ACC112 (cell line): ENCODE measurements at regions not wholly inside any gene's neighbourhood (a gene's known extent, or its start where the extent isn't known, plus 50 kb on each side); places are given as distances from the start of the nearest gene placed in this dataset.
"Not testable (repeated sequence)": the region's sequence is repeated elsewhere in the genome, so short reads cannot be mapped to it uniquely, and the experiment has no call there.

Experiments
- H2AFZ ChIP-seq: fragments of 200-600 bp; sonication (generic); one replicate; pipeline ENCODE4 v1.6.0; 2017; ENCODE audit warnings: antibody characterized with exemption, low read length; ENCODE audit not compliant: unreplicated experiment
- H3K27ac ChIP-seq: fragments of 200-600 bp; sonication (generic); 2 replicates; pipeline ENCODE4 v1.5.1; 2014; ENCODE audit warnings: low read depth, mild to moderate bottlenecking, antibody characterized with exemption, low read length, moderate library complexity
- H3K27me3 ChIP-seq: fragments of 200-600 bp; sonication (generic); 2 replicates; pipeline ENCODE4 v1.6.1; 2014; ENCODE audit warnings: mild to moderate bottlenecking, antibody characterized with exemption, low read length, moderate library complexity, mixed read lengths; ENCODE audit not compliant: insufficient read depth
- H3K36me3 ChIP-seq: fragments of 200-600 bp; sonication (generic); 2 replicates; pipeline ENCODE4 v1.6.1; 2016; ENCODE audit warnings: mild to moderate bottlenecking, antibody characterized with exemption, low read length, moderate library complexity, mixed read lengths; ENCODE audit not compliant: insufficient read depth
- H3K4me1 ChIP-seq: fragments of 200-600 bp; sonication (generic); one replicate; pipeline ENCODE4 v1.6.1; 2016; ENCODE audit warnings: low read length, mixed read lengths; ENCODE audit not compliant: insufficient read depth, unreplicated experiment, control insufficient read depth
- H3K4me3 ChIP-seq: fragments of 200-600 bp; sonication (generic); 2 replicates; pipeline ENCODE4 v1.5.1; 2014; ENCODE audit warnings: mild to moderate bottlenecking, low read depth, low read length
- H3K79me2 ChIP-seq: fragments of 200-600 bp; sonication (generic); one replicate; pipeline ENCODE4 v1.6.0; 2016; ENCODE audit warnings: low read length; ENCODE audit not compliant: control insufficient read depth, unreplicated experiment, insufficient read depth

DNA sequence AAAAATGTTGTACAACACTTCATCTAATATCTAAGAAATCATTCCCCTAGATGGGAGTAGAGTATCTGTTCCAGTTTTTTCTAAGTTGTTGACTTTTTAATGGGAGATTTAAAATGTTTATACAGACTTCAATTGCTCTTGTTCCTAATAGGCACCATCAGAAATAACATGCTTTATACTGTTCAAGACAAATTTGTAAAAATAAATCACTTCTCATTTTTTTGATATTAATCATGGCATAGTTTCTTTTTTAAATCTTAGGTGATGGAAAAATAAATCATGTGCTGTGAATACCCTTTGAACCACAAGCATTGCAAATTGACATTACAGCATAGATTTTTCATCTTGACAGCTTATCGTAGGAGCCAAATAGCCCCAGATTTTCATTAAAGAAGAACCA lies 473.5 kb upstream of the MGAT4C start:
- Histone ChIP-seq H3K4me1 (peaks cover 11% of the 10 kb centered on the region), H2AFZ (no peak overlapping the region), H3K27me3 (no peaks in the 10 kb centered on the region), H3K4me3 (no peak overlapping the region), H3K79me2 (no peaks in the 10 kb centered on the region), H3K27ac (no peak overlapping the region), H3K36me3 (no peaks in the 10 kb centered on the region)

GRCh38 chr12:86727160-86727559 lies 471.0 kb upstream of the MGAT4C start:
- Histone ChIP-seq H2AFZ (no peak overlapping the region), H3K79me2 (no peaks in the 10 kb centered on the region), H3K4me3 (no peak overlapping the region), H3K27me3 (no peaks in the 10 kb centered on the region), H3K27ac (no peak overlapping the region), H3K36me3 (no peaks in the 10 kb centered on the region), H3K4me1 (peaks cover 11% of the 10 kb centered on the region)

- no peaks in the 10 kb centered on the region for H3K27me3 ChIP-seq
- H3K4me1 ChIP-seq, result peaks cover 7% of the 10 kb centered on the region
- no peak overlapping the region for H3K4me3 ChIP-seq
- H3K36me3 ChIP-seq, result no peaks in the 10 kb centered on the region
- H2AFZ ChIP-seq, result no peak overlapping the region
- H3K27ac ChIP-seq, result no peak overlapping the region
- no peaks in the 10 kb centered on the region for H3K79me2 ChIP-seq
Measured at GRCh38 chr12:86724716-86725115, 468.5 kb upstream of the MGAT4C start.

- Histone ChIP-seq H3K36me3 (no peaks in the 10 kb centered on the region), H3K27ac (no peak overlapping the region), H3K4me1 (peaks cover 5% of the 10 kb centered on the region), H3K27me3 (no peaks in the 10 kb centered on the region), H2AFZ (peak overlapping the region; percentile 62), H3K79me2 (no peaks in the 10 kb centered on the region), H3K4me3 (no peak overlapping the region)
Measured at GRCh38 chr12:86723326-86723725, 467.1 kb upstream of the MGAT4C start.

- Histone ChIP-seq H2AFZ (no peak overlapping the region), H3K36me3 (no peaks in the 10 kb centered on the region), H3K4me3 (no peak overlapping the region), H3K27ac (no peak overlapping the region), H3K27me3 (no peaks in the 10 kb centered on the region), H3K4me1 (peaks cover 3% of the 10 kb centered on the region), H3K79me2 (no peaks in the 10 kb centered on the region)
Measured at GRCh38 chr12:86721713-86722397, 465.7 kb upstream of the MGAT4C start.

DNA sequence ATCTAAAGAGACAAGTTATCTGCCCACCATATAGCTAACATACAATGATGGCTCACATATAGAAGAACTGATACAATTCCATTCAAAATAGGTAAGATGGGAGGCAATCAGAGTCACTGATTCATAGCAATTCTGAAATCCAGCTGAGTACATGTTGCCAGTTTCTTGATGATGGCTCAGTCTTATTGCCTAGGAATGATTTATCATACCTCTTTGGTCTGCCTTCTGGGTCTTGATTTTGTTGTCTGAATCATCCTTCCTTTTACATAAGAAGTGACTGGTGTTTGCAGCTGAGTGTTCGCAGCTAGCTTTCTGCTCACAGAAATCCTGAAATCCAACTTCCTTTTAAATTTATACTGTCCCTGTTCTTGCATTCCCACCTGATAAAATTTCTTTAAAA lies 463.2 kb upstream of the MGAT4C start:
- no peaks in the 10 kb centered on the region for H3K79me2 ChIP-seq
- H2AFZ ChIP-seq, result no peak overlapping the region
- no peaks in the 10 kb centered on the region for H3K27me3 ChIP-seq
- no peaks in the 10 kb centered on the region for H3K4me1 ChIP-seq
- no peaks in the 10 kb centered on the region for H3K36me3 ChIP-seq
- H3K4me3 ChIP-seq, result no peak overlapping the region
- no peak overlapping the region for H3K27ac ChIP-seq

DNA sequence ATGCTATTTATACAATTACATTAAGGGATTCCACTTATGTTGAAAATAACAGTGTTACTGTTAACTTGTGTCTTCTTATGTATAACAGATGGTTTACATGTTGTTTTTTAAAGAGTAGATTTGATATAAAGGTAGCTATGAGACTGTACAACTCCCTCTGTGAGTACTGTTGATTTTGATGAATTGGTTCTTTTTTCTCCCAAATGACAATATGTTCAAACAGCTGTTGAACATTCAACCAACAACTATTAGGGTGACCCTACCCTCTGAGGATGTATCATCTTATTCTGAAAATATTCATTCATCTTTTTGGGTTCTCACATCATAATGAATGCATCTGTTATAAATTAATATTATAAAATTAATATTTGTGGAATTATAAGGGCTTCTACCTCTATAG lies 456.9 kb upstream of the MGAT4C start:
- no peaks in the 10 kb centered on the region for H3K79me2 ChIP-seq
- peaks cover 17% of the 10 kb centered on the region for H3K4me1 ChIP-seq
- peak overlapping the region; percentile 87 for H3K27ac ChIP-seq
- H3K27me3 ChIP-seq, result no peaks in the 10 kb centered on the region
- peak overlapping the region; percentile 73 for H2AFZ ChIP-seq
- 0 out of 2 replicates have a peak, but pooled peaks cover 5% of the 10 kb centered on the region for H3K36me3 ChIP-seq
- peak overlapping the region; percentile 29; the same call in 1 of the 2 replicates for H3K4me3 ChIP-seq

GRCh38 chr12:86712425-86712843 lies 456.2 kb upstream of the MGAT4C start:
- H3K4me1 ChIP-seq, result peaks cover 17% of the 10 kb centered on the region
- peak overlapping the region; percentile 73 for H2AFZ ChIP-seq

GRCh38 chr12:86711731-86712130 lies 455.5 kb upstream of the MGAT4C start:
- Histone ChIP-seq H3K27me3 (no peaks in the 10 kb centered on the region), H3K4me3 (no peak overlapping the region), H2AFZ (peak overlapping the region; percentile 65), H3K27ac (peak overlapping the region; percentile 87), H3K79me2 (no peaks in the 10 kb centered on the region), H3K4me1 (peaks cover 17% of the 10 kb centered on the region), H3K36me3 (0 out of 2 replicates have a peak, but pooled peaks cover 5% of the 10 kb centered on the region)

More at GRCh38 chr12:86712425-86712843, 456.2 kb upstream of the MGAT4C start:
- 0 out of 2 replicates have a peak, but pooled peaks cover 5% of the 10 kb centered on the region for H3K36me3 ChIP-seq
- H3K4me3 ChIP-seq, result peak overlapping the region; percentile 29; the same call in 1 of the 2 replicates
- no peaks in the 10 kb centered on the region for H3K79me2 ChIP-seq
- no peaks in the 10 kb centered on the region for H3K27me3 ChIP-seq
- peak overlapping the region; percentile 87 for H3K27ac ChIP-seq

- no peak overlapping the region for H3K27ac ChIP-seq
- no peak overlapping the region for H3K4me3 ChIP-seq
- peak overlapping the region; percentile 18 for H2AFZ ChIP-seq
- H3K27me3 ChIP-seq, result no peaks in the 10 kb centered on the region
- 0 out of 2 replicates have a peak, but pooled peaks cover 5% of the 10 kb centered on the region for H3K36me3 ChIP-seq
- H3K4me1 ChIP-seq, result peaks cover 17% of the 10 kb centered on the region
- no peaks in the 10 kb centered on the region for H3K79me2 ChIP-seq
Measured at GRCh38 chr12:86710109-86710508, 453.9 kb upstream of the MGAT4C start.

DNA sequence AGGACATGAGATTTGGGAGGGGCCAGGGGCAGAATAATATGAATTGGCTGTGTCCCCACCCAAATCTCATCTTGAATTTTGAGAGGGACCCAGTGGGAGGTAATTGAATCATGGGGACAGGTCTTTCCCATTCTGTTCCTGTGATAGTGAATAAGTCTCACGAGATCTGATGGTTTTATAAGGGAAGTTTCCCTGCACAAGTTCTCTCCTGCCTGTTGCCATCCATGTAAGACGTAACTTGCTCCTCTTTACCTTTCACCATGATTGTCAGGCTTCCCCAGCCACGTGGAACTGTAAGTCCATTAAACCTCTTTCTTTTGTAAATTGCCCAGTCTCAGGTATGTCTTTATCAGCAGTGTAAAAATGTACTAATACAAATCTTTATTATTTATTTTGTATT lies 452.8 kb upstream of the MGAT4C start:
- H3K27me3 ChIP-seq, H3K36me3 ChIP-seq, H3K4me3 ChIP-seq, H2AFZ ChIP-seq, H3K79me2 ChIP-seq, H3K27ac ChIP-seq: not testable (repeated sequence)
- peaks cover 17% of the 10 kb centered on the region for H3K4me1 ChIP-seq
